Right forelimb (tissue), 1 donor: ENCODE measurements at regions not wholly inside any gene's neighbourhood (a gene's known extent, or its start where the extent isn't known, plus 50 kb on each side); places are given as distances from the start of the nearest gene placed in this dataset.

Experiments used
- DNase-seq: peaks from one replicate; pipeline ENCODE4 v3.0.0-alpha.2; 2018

GRCh38 chr10:43006490-43006889, 70.4 kb upstream of the RET start:
- no peak for DNase-seq

GRCh38 chr10:43012578-43012977, 64.3 kb upstream of the RET start:
- DNase-seq = no peak

GRCh38 chr10:43013065-43013464, 63.8 kb upstream of the RET start:
- no peak for DNase-seq

GRCh38 chr10:43024524-43024923, 52.3 kb upstream of the RET start:
- DNase-seq = no peak

GRCh38 chr10:43024942-43025700, 51.7 kb upstream of the RET start:
- DNase-seq = no peak

GRCh38 chr10:43026039-43026973, 50.6 kb upstream of the RET start:
- no peak for DNase-seq
